ENCODE measurements at regions not wholly inside any gene's neighbourhood (a gene's known extent, or its start where the extent isn't known, plus 50 kb on each side); places are given as distances from the start of the nearest gene placed in this dataset.
"Not testable (repeated sequence)": the region's sequence is repeated elsewhere in the genome, so short reads cannot be mapped to it uniquely, and the experiment has no call there.

DNA sequence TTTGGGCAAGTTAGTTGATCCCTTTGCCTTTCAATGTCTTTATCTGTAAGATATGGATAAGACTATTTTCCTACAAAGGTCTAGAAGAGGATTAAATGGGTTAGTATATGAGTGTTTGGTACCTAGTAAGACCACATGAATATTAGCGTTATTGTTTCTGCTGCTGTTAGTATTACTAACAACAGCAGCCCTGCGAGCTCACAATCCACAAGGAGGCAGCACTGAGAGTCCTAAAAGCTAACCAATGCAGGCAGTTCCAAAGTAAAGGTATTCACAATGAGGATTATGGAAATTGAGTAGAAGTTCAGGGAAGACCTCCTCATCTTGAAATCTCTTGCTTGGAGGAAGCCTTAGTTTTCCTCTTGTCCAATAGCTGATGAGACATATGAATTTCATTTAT lies 248.9 kb downstream of the TDRD15 start:
- no peak overlapping the region for H3K27ac ChIP-seq
- no peak overlapping the region for H3K4me3 ChIP-seq

DNA sequence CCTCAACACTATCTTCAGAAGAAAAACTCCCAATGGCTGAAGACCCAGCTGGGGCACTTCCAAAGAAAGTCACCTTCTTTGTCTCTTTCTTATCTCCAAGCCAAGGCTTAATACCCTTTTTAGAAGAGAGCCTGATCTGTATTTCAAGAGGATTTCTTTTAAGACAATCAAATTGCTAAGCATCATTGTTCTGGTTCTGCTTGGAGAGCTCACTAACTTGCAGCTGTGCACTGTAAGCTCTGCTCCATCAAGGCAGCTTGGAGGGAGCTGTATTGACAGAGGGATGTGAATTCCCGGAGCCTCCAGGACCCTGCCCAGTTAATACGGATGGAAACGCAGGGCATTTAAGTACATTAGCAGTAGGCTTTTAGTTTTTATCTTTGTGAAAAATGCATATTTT lies 253.1 kb downstream of the TDRD15 start:
- Histone ChIP-seq H3K4me3 (no peak overlapping the region), H3K27ac (no peak overlapping the region)

DNA sequence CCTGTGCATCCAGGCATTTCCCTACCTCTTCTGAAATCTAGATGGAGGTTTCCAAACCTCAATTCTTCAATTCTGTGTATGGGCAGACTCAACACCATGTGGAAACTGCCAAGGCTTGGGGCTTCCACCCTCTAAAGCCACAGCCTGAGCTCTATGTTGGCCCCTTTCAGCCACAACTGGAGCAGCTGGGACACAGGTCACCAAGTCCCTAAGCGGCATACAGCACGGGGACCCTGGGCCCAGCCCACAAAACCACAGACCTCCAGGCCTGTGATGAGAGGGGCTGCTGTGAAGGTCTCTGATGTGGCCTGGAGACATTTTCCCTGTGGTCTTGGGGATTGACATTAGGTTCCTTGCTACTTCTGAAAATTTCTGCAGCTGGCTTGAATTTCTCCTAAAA lies 255.4 kb downstream of the TDRD15 start:
- no peak overlapping the region for H3K27ac ChIP-seq
- no peak overlapping the region for H3K4me3 ChIP-seq

DNA sequence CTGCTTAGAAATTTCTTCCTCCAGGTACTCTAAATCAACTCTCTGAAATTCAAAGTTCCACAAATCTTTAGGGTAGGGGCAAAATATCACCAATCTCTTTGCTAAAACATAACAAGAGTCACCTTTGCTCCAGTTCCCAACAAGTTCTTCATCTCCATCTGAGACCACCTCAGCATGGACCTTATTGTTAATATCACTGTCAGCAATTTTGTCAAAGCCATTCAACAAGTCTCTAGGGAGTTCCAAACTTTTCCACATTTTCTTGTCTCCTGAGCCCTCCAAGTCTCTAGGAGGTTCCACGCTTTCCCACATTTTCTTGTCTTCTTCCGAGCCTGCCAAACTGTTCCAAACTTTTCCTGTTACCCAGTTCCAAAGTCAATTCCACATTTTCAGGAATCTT lies 255.9 kb downstream of the TDRD15 start:
- H3K27ac ChIP-seq, H3K4me3 ChIP-seq: not testable (repeated sequence)

DNA sequence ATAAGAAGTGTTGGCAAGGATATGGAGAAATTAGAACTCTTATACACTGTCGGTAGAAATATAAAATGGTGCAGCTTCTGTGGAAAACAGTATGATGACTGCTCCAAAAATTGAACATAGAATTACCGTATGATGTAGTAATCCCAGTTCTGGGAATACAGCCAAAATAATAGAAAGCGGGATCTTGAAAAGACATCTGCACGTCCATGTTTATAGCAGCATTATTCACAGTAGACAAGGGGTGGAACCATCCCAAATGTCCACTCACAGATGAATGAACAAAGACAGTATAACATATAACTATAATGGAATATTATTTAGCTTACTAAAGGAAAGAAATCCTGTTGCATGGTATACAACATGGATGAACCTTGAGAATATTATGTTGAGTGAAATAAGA lies 257.7 kb downstream of the TDRD15 start:
- Histone ChIP-seq H3K27ac (no peak overlapping the region), H3K4me3 (no peak overlapping the region)

DNA sequence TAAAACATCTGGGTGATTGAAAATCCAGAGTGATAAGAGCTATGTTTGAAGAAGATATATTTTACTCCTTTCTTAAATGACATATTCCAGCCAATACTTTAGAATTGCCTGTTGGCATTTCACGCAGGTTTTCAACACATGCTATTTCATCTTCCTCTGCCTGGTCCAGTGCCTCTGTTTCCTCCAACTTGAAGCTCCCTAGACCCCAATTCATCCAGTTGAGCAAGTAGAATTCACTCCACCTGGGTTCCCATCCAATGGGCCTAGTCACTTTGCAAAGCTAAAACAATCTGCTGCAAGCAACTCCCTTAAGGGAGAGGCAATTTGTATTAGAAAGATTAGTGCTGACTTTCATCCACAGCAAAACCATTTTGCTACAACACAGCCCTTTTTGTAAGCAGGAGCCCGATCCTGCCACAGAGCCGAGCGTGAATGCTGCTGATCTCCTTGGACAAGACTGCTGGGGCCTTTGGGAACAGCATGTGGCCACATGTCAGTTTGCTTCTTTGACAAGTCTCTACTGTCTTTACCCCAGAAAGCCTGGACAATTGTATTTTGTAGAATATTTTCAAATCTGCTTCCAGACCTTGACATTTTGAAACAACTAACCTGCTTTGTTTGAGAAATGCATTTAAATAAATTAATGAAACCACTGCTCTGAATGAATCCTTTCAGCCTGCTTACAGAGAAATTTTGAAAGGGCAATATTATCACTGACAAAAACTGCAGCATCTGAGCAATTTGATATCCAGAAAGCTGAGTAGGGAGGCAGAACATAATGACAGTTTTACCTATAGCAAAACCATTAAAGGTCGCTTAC lies 259.1 kb downstream of the TDRD15 start:
- no peak overlapping the region for H3K4me3 ChIP-seq
- H3K27ac ChIP-seq = no peak overlapping the region

DNA sequence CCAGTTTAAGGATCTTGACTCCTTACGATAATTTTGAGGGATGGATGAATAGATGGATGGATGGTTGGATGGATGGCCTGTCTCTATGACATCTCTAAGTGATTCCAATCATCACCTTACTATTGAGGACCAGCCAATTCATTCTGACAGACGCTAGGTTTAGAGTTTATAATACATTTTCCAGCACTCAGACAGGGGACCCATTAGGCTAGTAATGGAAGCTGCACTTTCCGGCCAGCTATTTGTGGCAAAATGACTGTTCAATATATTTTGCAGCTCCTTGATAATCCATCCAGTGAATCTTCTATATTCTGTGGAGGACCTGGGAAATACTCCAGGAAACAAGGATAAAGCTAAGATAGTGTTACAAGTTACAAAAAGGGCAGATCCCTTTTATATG lies 262.9 kb downstream of the TDRD15 start:
- H3K27ac ChIP-seq = no peak overlapping the region
- no peak overlapping the region for H3K4me3 ChIP-seq

DNA sequence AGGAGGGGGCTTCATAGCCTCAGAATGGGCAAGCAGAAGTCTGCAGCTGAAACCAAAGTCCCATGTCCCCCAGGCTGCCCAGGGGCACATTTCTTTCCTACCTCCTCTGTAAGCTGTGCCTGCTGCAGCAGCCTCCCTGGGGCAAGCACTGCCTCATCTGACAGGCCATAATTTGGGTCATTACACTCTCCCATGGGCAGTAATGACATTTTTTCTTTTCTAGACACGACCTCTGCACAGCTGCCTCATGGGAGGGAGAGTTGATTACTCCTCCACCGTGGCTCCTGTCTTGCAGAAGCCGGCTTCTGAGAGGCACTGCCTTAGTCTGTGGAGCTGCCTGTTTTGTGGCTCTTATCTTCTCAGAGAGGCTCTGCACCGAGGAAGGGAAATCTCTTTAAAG lies 268.9 kb downstream of the TDRD15 start:
- Histone ChIP-seq H3K4me3 (no peak overlapping the region), H3K27ac (no peak overlapping the region)

DNA sequence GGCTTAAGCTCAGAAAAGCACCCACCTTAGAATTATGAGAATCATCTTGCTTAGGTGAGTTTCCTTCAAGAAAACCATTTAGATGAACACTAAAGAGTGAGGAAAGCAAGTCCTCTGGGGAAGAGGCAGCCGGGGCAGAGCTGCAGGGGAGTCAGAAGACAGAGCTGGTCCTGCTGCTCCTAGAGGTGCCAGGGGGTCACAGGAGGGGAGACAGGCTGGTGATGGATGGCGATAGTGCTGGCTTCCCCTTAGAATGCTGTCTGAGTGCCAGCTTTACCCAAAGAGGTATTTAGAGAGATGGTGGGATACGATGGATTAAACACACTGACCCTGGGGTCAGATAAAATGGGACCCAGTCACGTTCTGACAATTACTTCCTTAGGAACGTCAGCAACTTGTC lies 269.4 kb downstream of the TDRD15 start:
- H3K4me3 ChIP-seq = no peak overlapping the region
- no peak overlapping the region for H3K27ac ChIP-seq

DNA sequence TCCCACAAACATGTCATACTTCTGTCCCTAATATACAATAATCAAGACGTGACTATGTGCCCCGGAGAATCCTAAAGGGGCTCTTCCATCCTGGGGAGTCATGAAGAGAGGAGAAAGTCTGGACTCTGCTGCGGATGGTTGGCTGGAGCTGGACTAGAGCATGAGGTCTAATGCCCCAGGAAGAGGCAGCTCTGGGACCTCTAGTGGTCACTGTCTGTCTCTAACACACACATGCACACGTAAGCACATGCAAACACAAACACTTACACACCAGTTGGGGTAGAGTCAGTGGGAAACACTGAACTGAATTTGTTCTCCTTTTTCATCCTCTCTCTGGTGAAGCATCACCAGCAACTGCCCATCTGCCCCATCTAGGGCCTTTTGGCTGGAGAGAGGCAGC lies 271.6 kb downstream of the TDRD15 start:
- Histone ChIP-seq H3K27ac (no peak overlapping the region), H3K4me3 (no peak overlapping the region)

DNA sequence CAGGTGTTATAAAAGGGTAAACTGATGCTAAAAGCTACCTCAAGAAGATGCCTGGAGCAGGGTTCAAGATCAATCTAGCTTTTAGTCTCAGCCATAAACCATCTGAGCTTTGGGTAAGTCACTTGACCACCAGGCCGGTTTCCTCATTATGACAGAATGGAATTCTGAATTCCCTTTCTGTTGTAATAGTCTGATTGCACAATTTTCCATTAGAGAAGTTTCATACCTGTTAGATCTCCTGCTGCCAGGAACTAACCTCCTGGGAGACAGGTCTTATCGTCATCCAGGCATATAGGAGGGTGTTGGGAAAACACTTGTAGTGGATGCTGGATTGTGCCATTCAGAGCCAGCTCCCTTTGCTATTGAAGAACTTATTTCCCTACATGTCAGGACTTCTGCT lies 272.5 kb downstream of the TDRD15 start:
- no peak overlapping the region for H3K4me3 ChIP-seq
- no peak overlapping the region for H3K27ac ChIP-seq

DNA sequence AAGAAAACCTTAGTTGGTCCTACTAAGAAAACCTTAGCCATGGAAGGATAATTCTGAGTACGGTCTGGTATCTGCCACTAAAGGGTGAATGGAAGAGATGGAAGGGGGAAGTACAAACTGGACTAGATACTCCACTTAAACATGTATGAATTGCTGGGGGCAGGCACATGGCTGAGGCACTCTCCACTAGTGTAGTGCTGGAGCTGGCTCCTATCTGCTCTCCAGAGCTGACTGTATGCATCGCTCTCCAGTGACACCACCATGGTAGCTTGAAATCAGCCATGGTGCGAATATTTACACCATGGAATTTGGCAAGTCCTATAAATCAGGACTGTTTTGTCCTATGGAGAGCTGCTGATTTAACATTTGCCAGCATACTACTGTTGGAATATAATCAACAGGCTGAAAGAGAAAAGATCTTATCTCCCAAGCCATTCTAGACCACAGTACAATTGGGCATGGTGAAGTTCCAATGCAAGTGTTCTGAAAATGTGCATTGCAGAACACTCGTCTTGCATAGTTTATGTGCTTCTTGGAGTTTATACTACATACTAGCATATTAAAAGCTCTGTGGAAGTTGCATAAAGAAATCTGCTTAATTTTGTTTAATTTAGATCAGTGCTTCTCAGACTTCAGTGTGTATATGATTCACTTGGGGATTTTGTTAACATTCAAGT lies 277.4 kb downstream of the TDRD15 start:
- no peak overlapping the region for H3K4me3 ChIP-seq
- no peak overlapping the region for H3K27ac ChIP-seq

DNA sequence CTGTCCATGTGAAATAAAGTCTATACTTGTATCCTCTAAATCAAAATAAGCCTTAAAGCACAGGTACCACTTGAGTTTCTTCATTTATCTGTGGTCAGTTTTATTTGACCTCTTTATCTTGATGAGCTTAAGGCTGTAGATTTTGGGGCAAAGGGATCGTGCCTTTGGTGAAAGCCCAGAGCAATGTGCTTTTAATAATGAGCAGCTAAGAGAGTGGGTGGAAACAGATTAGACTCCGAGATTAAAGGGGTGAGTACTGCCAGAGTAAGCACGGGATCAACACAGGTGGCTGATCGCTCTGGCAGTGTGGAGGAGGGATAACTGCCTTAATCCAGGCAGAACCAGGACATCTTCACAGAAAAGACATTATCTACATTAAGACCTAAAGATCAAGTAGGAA lies 280.4 kb downstream of the TDRD15 start:
- no peak overlapping the region for H3K4me3 ChIP-seq
- no peak overlapping the region for H3K27ac ChIP-seq

DNA sequence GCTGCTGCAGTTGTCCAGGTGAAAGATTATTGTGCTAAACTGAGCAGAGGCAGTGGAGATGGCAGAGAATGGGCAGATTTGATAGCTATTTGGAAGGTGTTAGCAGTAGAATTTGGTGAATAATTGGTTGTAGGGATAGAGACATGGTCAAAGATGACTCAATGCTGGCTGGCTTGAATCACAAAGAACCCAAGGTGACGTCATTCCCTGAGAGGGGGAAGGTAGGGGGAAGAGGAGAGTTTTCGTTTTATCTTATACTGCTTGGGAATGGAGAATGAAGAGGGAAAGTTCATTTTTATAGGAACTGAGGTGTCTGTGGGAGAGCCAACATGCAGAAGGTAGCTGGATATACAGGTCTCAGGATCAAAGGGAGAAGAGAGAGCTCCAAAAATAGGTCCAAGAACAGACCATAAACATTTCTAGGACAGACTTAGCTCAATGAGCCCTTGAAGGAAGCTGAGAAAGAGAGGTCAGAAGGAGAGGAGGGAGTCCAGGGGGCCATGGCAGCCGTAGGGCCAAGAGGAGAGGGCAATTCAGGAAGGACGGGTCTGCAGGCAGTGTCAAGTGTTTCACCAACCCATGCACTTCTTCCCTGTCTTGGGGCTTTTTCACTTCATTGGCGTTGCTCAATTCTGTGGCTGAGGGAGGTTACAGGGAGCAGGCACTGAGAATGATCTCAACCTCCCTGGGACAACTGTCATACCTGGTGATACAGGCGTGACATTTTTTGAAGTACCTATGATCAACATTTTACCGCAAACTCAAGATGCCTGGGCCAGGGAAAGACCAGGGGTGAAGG lies 281.3 kb downstream of the TDRD15 start:
- no peak overlapping the region for H3K4me3 ChIP-seq
- H3K27ac ChIP-seq = no peak overlapping the region

DNA sequence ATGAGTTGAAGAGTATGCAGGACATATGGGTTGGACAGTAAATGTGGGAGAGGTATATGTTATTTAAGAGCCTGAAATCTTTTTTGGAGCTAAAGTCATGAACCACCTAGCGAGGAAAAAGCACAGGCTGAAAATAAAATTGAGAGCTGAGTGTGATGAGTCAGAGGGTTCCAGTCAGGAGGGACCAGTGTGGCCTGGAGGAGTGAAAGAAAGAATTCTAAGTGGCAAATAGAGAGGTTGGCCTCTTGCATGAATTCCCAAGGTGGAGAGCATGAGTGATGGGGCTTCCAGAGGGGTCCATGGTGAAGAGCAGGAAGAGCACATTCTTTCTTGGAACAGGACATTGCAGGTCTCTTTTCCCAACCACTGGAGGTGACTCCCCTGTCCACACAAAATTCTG lies 282.6 kb downstream of the TDRD15 start:
- H3K4me3 ChIP-seq = no peak overlapping the region
- no peak overlapping the region for H3K27ac ChIP-seq

DNA sequence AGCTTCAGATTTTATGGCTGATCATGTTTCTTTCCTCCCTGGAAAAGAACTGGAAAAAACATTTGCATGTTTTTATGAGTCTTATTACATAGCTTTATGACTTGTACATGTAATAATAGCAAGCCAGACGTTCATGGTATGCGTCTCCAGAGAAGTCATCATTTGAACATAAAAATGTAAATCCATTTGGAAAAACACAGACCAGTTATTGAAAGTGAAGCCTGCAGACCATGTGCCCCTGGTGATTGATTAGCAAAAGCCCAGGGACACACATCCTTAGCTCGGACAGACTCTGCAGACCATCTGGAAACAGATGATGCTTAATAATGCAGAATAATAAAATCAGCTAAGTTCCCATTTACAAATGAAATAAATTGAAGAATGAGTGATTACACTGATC lies 283.1 kb downstream of the TDRD15 start:
- no peak overlapping the region for H3K4me3 ChIP-seq
- H3K27ac ChIP-seq = no peak overlapping the region

DNA sequence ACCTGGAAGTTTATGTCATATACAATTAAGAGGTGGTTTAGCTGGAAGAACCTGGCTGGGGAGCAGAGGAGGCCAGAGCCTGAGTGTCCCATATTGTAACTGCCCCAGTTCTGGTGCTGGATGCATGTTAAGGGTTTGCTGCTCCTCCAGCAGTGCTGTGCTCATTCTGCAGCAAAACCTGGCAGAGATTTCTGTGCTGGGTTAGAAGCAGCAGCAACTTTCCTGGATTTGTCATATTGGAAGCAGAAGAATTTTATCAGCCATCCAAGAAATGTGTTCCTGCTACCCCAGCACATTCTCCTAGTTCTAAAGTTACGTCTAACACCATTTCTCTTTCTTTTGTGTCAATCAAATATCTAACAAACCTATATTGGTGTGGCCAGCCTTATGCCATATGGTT lies 284.1 kb downstream of the TDRD15 start:
- Histone ChIP-seq H3K4me3 (no peak overlapping the region), H3K27ac (no peak overlapping the region)

DNA sequence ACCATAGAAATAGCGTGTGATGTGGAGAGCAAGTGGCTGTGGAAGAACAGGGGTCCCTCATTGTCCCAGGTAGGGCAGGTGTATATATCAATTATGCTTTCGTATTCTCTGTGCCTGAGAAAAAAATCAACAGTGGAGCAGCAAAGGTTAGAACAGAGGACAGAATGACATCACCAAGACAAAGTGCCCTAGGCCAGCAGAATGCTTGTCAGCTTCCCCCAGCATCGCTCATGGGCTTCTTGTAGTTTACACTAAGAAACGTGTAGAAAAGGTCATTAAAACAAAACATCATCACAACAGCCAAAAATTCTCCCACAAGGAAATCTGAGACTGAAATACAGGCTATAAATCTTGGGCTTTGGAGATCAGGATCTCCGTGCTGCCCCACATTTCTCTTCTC lies 288.0 kb downstream of the TDRD15 start:
- H3K27ac ChIP-seq = no peak overlapping the region
- H3K4me3 ChIP-seq = no peak overlapping the region

DNA sequence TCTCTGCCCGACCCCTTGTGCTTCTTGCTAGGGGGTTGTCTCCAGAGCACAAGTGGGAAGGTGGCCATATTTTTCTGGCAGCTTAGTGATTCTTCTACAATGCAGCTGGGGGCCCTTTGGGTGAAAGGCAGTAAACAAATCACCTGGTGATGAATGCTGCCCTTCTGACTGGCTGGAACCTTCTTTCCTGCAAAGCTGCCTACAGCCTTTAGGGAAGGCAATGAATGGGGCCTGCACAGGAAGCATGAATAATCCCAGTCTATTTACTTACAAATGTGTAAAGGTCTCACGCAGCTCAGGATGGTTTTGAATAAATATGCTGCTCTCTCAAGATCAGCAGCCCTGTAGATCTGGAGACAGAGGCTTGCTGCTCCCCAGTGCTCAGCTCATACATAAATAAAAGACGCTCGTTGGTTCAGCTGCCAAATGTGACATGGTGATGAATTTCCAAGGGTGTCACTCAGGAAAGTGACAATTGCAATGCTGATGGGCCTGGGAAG lies 289.2 kb downstream of the TDRD15 start:
- H3K27ac ChIP-seq = no peak overlapping the region
- no peak overlapping the region for H3K4me3 ChIP-seq

DNA sequence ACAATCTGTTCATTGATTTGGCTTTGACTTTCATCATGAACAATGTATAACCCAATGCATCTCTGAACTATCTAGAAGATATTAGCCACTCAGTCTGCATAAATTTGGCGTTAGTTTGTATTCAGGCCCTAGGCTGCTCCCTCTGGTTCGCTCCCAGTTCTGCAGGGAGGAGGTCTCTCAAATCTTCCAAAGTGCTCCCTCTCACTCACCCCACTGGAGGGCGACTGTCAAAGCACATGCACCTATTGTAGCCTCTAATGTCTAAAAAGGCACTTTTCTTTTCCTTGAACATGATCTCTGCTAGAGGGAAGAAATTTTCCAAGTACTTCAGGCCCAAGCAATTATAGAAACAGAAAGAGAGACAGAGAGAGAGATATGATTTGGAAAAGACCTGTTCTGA lies 291.5 kb downstream of the TDRD15 start:
- Histone ChIP-seq H3K4me3 (no peak overlapping the region), H3K27ac (no peak overlapping the region)

DNA sequence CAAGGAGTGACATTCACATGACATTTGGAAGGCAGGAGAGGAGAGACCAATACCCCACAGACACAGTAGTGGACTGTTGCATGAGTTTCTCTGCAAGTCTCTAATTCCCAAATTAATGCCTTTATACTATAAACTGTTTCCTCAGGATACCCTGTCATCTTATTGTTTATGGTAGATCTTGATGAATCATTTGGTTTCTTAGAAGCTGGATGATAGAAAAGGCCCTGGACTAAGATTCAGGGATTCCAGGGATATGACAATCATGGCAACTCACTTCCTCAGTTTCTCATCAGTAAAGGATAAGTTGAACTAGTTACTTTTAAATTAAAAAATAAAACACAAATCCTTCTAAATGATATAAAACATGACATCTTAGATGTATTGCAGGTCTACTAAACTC lies 292.5 kb downstream of the TDRD15 start:
- no peak overlapping the region for H3K4me3 ChIP-seq
- no peak overlapping the region for H3K27ac ChIP-seq

Measured in skin epidermis (tissue), 12 donors.